ENCODE measurements at regions not wholly inside any gene's neighbourhood (a gene's known extent, or its start where the extent isn't known, plus 50 kb on each side); places are given as distances from the start of the nearest gene placed in this dataset.
A peak's percentile ranks its signal among the peaks of the same experiment; 100 is the strongest.

DNA sequence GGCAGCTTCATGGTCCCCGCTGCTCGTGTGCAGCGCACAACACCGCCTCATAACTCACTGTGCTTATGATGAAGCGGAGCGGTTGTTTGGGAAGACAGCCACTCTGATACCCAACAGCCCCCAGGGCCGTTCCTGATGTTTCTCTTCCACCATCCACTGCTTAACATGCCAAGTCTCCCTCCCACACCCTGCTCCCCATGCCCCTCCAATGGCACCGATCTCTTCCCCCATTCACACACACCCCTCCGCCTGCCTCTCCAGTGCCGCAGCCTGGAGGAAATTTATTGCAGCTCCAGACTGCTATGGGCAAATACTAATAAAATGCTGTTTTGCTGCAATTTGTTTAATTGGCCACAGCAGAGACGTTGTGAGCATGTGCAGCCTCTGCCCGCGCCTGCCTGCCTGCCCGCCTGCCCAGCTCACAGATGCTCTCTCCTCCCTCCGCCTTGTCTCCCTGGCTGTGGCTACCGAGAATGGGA is 80.3 kb upstream of the LHX1 start:
- Histone ChIP-seq H2AK5ac (ENCODE audit: low read depth, low read length) (no peak overlapping the region), H2BK120ac (replicated peaks; ENCODE audit: low read depth, low read length) (no peak overlapping the region), H2BK15ac (ENCODE audit: low read length) (peak overlapping the region; percentile 29; the same call in 1 of the 2 replicates), H3K23ac (ENCODE audit: insufficient read length) (no peak overlapping the region), H3K9ac (replicated peaks in 1 of 4; ENCODE audit: extremely low read depth in 1 of 4, low read depth in 3 of 4, low read length in 3 of 4) (no peak overlapping the region), H3K56ac (replicated peaks; ENCODE audit: insufficient read length, low read depth, low read length) (no peak overlapping the region), H3K27me3 (replicated peaks in 1 of 4; ENCODE audit: control insufficient read depth in 3 of 4, extremely low read depth in 1 of 4, insufficient read depth in 3 of 4, low read length in 3 of 4) (no peaks in the 10 kb centered on the region), H3K23me2 (ENCODE audit: low read depth, low read length) (0 out of 2 replicates have a peak, but pooled peaks cover 1% of the 10 kb centered on the region), H4K91ac (replicated peaks; ENCODE audit: insufficient read length, low read length) (peak overlapping the region; percentile 38), H2BK20ac (ENCODE audit: low read length) (no peak overlapping the region), H2BK12ac (ENCODE audit: low read depth, low read length) (peak overlapping the region; percentile 14; the same call in 1 of the 2 replicates), H2BK5ac (ENCODE audit: low read depth, low read length) (no peak overlapping the region), H3K9me3 (ENCODE audit: insufficient read depth in 2 of 2, low read depth in 1 of 2, low read length in 1 of 2) (no peaks in the 10 kb centered on the region; a peak in 1 of 4 replicates), H3K4me2 (ENCODE audit: insufficient read depth in 1 of 2, low read depth in 2 of 2, low read length in 2 of 2) (no peak overlapping the region), H4K20me1 (replicated peaks in 1 of 2; ENCODE audit: control insufficient read depth in 1 of 2, insufficient read depth in 2 of 2, low read length in 2 of 2) (no peaks in the 10 kb centered on the region), H3K4ac (replicated peaks; ENCODE audit: insufficient read length, low read depth, low read length) (no peak overlapping the region), H3K36me3 (ENCODE audit: control insufficient read depth in 2 of 4, insufficient read depth in 4 of 4, low read length in 3 of 4) (no peaks in the 10 kb centered on the region), H4K5ac (ENCODE audit: insufficient read length, low read depth, low read length) (no peak overlapping the region), H3K79me2 (ENCODE audit: control insufficient read depth in 1 of 2, insufficient read depth in 2 of 2, low read length in 2 of 2) (no peaks in the 10 kb centered on the region), H3K27ac (ENCODE audit: low read depth, low read length) (no peak overlapping the region), H3K4me3 (ENCODE audit: extremely low read depth in 1 of 4, insufficient read depth in 2 of 4, low read depth in 3 of 4, low read length in 4 of 4) (no peak overlapping the region), H2AFZ (ENCODE audit: low read length) (no peak overlapping the region), H3K14ac (ENCODE audit: insufficient read length) (no peak overlapping the region), H3K18ac (ENCODE audit: extremely low read depth, low read length) (no peak overlapping the region), H4K8ac (ENCODE audit: extremely low read depth, insufficient read depth, low read length) (no peak overlapping the region), H3K4me1 (replicated peaks in 1 of 4; ENCODE audit: control insufficient read depth in 3 of 4, insufficient read depth in 4 of 4, low read length in 3 of 4) (peaks cover 0 to 6% (median 2%) of the 10 kb centered on the region in 4 experiments; a peak in 4 of 7 replicates), H3K79me1 (ENCODE audit: low read depth, low read length) (no peaks in the 10 kb centered on the region)
- 85% methylated on average over 16 of the region's 16 CpGs; no CpG with 5 or more reads in 1 of the 2 experiments for WGBS, 2 experiments (ENCODE audit: extremely low coverage in 1 of 2, insufficient coverage in 1 of 2, insufficient read length in 1 of 2, insufficient replicate concordance in 2 of 2, low coverage in 1 of 2, low lambda C conversion rate in 2 of 2, missing lambda C conversion rate in 1 of 2)
- FAIRE-seq (no peak), DNase-seq (ENCODE audit: low read depth in 1 of 2, low spot score in 2 of 2) (no peak)
- TF ChIP-seq HDAC2 (IDR thresholded peaks at IDR 0.05; ENCODE audit: borderline replicate concordance in 1 of 2, low read depth in 2 of 2, low read length in 2 of 2): no peak
- TF ChIP-seq SP4 (IDR thresholded peaks at IDR 0.05; ENCODE audit: low read length): no peak
- no peak for TF ChIP-seq CTBP2 (IDR thresholded peaks at IDR 0.05; ENCODE audit: borderline replicate concordance, insufficient read depth, insufficient read length, low read length)
- no peak for TF ChIP-seq JUND (IDR thresholded peaks at IDR 0.05; ENCODE audit: low read length)
- no peak for TF ChIP-seq ZNF274 (IDR thresholded peaks at IDR 0.05; ENCODE audit: borderline replicate concordance, extremely low read depth, low read length)
- TF ChIP-seq SIRT6 (IDR thresholded peaks at IDR 0.05; ENCODE audit: low read length): no peak
- no peak for TF ChIP-seq TBP (IDR thresholded peaks at IDR 0.05; ENCODE audit: low read depth, low read length)
- TF ChIP-seq GTF2F1 (IDR thresholded peaks at IDR 0.05; ENCODE audit: borderline replicate concordance, low read depth, low read length): no peak
- TF ChIP-seq CHD1 (IDR thresholded peaks at IDR 0.05; ENCODE audit: low read depth, low read length): no peak
- TF ChIP-seq GABPA (IDR thresholded peaks at IDR 0.05; ENCODE audit: borderline replicate concordance, insufficient read depth, low read length): no peak
- POLR2A ChIA-PET (ENCODE audit: partially characterized antibody): interaction anchor here (1.5 kb wide), 1 partner anchor 72 kb away, joined by 3 read pairs; no protein-coding TSS in a partner anchor
- CTCF ChIA-PET (ENCODE audit: partially characterized antibody): interaction anchor here (0.9 to 1.3 kb wide), 5 partner anchors 10 to 190 kb away, joined by 3 to 4 read pairs (median 4); no protein-coding TSS in a partner anchor
